HepG2 (cell line): ENCODE measurements at regions not wholly inside any gene's neighbourhood (a gene's known extent, or its start where the extent isn't known, plus 50 kb on each side); places are given as distances from the start of the nearest gene placed in this dataset.

Experiments
- ATAC-seq: fragments of 200-7000 bp; cut with Tn5 transposase; 3 replicates; pipeline ENCODE4 v1.9.1; 2020; ENCODE audit warnings: mild to moderate bottlenecking, moderate library complexity
- BruUV-seq: library from RNA; stranded (reverse); fragments of 400-500 nt; replicated peaks from 2 replicates; lab custom pipeline; 2021; lab: Mats Ljungman, UMichigan
- CTCF ChIA-PET: fragments of 300-600 bp; formaldehyde crosslinking; extraction: SDS; loops from one replicate; lab custom pipeline; 2021; ENCODE audit warnings: low total read pairs, inconsistent platforms, low intra/inter-chr PET ratio; lab: Yijun Ruan, JAX
- POLR2A ChIA-PET: fragments of 350-600 bp; sonication (Branson Sonifier 250); formaldehyde crosslinking; loops from one replicate; lab custom pipeline; 2020; ENCODE audit warnings: antibody characterized with exemption, inconsistent platforms; lab: Yijun Ruan, JAX
- DNase-seq: peaks from one replicate; pipeline ENCODE4 v3.0.0-alpha.2; 2015; ENCODE audit warnings: low spot score
- FAIRE-seq: peaks from 3 replicates; lab custom pipeline; 2011; peaks lifted over from hg19 to GRCh38; lab: Jason Lieb, UNC
- H2AFZ ChIP-seq: one replicate; pipeline ENCODE4 v1.6.1; 2011; ENCODE audit warnings: low read length, inconsistent platforms
- H3K27ac ChIP-seq: fragments of 300-600 bp; 3 replicates; pipeline ENCODE4 v1.8.0; 2011; ENCODE audit warnings: mixed run types, mild to moderate bottlenecking, mixed read lengths, low read length, inconsistent platforms; ENCODE audit not compliant: insufficient read depth; ENCODE audit errors: extremely low read length
- H3K27me3 ChIP-seq, 2 experiments: fragments of 200-600 bp in 1 of 2; 2 replicates in 1 of 2; 3 replicates in 1 of 2; pipeline versions ENCODE4 v1.6.0 to v1.8.0; 2011; ENCODE audit warnings: low read length in 2 of 2, mild to moderate bottlenecking in 2 of 2, moderate library complexity in 2 of 2, inconsistent platforms in 1 of 2; ENCODE audit not compliant: insufficient read depth in 2 of 2, control insufficient read depth in 1 of 2
- H3K36me3 ChIP-seq, 2 experiments: fragments of 200-600 bp in 1 of 2; replicated peaks in 1 of 2; 2 replicates in 1 of 2; 3 replicates in 1 of 2; pipeline versions ENCODE4 v1.5.1 to v1.8.0; 2011; ENCODE audit warnings: low read length in 2 of 2, inconsistent platforms in 1 of 2; ENCODE audit not compliant: insufficient read depth in 2 of 2, control insufficient read depth in 1 of 2
- H3K4me1 ChIP-seq: 2 replicates; pipeline ENCODE4 v1.5.1; 2012; ENCODE audit warnings: low read length, inconsistent platforms; ENCODE audit not compliant: insufficient read depth
- H3K4me2 ChIP-seq: 2 replicates; pipeline ENCODE4 v1.6.0; 2011; ENCODE audit warnings: low read depth, low read length, inconsistent platforms
- H3K4me3 ChIP-seq, 3 experiments: fragments of 200-600 bp in 1 of 3; sonication (generic), shearing (Covaris generic) in 1 of 3; replicated peaks in 1 of 3; 2 replicates each; pipeline ENCODE4 v1.5.1; 2011 to 2016; ENCODE audit warnings: low read length in 3 of 3, inconsistent platforms in 2 of 3, low read depth in 2 of 3, mild to moderate bottlenecking in 2 of 3, control low read depth in 1 of 3, mixed read lengths in 1 of 3; ENCODE audit not compliant: insufficient read depth in 1 of 3
- H3K79me2 ChIP-seq: one replicate; pipeline ENCODE4 v1.6.1; 2011; ENCODE audit warnings: low read length, inconsistent platforms; ENCODE audit not compliant: insufficient read depth
- H3K9ac ChIP-seq: 2 replicates; pipeline ENCODE4 v1.6.0; 2011; ENCODE audit warnings: mild to moderate bottlenecking, low read depth, low read length, inconsistent platforms; ENCODE audit not compliant: insufficient read depth
- H3K9me3 ChIP-seq: 2 replicates; pipeline ENCODE4 v1.5.1; 2012; ENCODE audit warnings: mild to moderate bottlenecking, low read length
- H4K20me1 ChIP-seq: 2 replicates; pipeline ENCODE4 v1.6.0; 2011; ENCODE audit warnings: inconsistent platforms, mild to moderate bottlenecking, low read length, moderate library complexity; ENCODE audit not compliant: insufficient read depth
- FLYWCH1 ChIP-seq: sonication (generic); formaldehyde crosslinking; IDR thresholded peaks from 2 replicates; pipeline ENCODE4 v1.8.1; 2023; ENCODE audit warnings: mild to moderate bottlenecking, missing genetic modification reagents
- KMT2A ChIP-seq: sonication (generic); formaldehyde crosslinking; IDR thresholded peaks from 2 replicates; pipeline ENCODE4 v1.4.0; 2020; ENCODE audit warnings: missing genetic modification reagents
- MIER2 ChIP-seq: IDR thresholded peaks from 2 replicates; pipeline ENCODE4 v1.6.1; 2016; ENCODE audit warnings: missing biosample characterization, missing genetic modification reagents
- PAXIP1 ChIP-seq: sonication (generic); formaldehyde crosslinking; conservative IDR thresholded peaks from 2 replicates; pipeline ENCODE4 v1.4.0; 2020; ENCODE audit warnings: mild to moderate bottlenecking, missing genetic modification reagents, moderate library complexity
- PHF8 ChIP-seq: sonication (generic); formaldehyde crosslinking; IDR thresholded peaks from 2 replicates; pipeline ENCODE4 v1.5.0; 2020; ENCODE audit warnings: missing genetic modification reagents
- RELA ChIP-seq: sonication (generic); formaldehyde crosslinking; IDR thresholded peaks from 2 replicates; pipeline ENCODE4 v1.4.0; 2020; ENCODE audit warnings: missing genetic modification reagents
- SUZ12 ChIP-seq: fragments of 150-350 bp; IDR thresholded peaks from 2 replicates; pipeline ENCODE4 v1.6.1; 2014; ENCODE audit warnings: low read depth, low read length
- ZBTB14 ChIP-seq: sonication (generic); formaldehyde crosslinking; IDR thresholded peaks from 2 replicates; pipeline ENCODE4 v1.4.0; 2020; ENCODE audit warnings: missing genetic modification reagents
- ZFAT ChIP-seq: sonication (generic); formaldehyde crosslinking; conservative IDR thresholded peaks from 2 replicates; pipeline ENCODE4 v1.8.1; 2023; ENCODE audit warnings: missing genetic modification reagents, inconsistent platforms
- ZNF251 ChIP-seq: sonication (generic); formaldehyde crosslinking; IDR thresholded peaks from 2 replicates; pipeline ENCODE4 v1.9.0; 2021; ENCODE audit warnings: mild to moderate bottlenecking, missing genetic modification reagents
- WGBS: methylation state at CpG from one replicate; pipeline ENCODE4 v1.1.6; 2017; ENCODE audit warnings: low lambda C conversion rate; 5-methylcytosine and 5-hydroxymethylcytosine counted together
- in situ Hi-C: cut with HindIII; loops from 2 replicates; pipeline ENCODE4 v1.10.0; 2017; ENCODE audit warnings: low pct_unique_long_range_greater_than_20kb; ENCODE audit not compliant: extremely low pct_ligation_motif_present
- intact Hi-C: fragments of 100-400 bp; cut with micrococcal nuclease; formaldehyde crosslinking; loops from one replicate; pipeline ENCODE4 v1.10.0; 2022; ENCODE audit not compliant: unreplicated experiment
- TF ChIP-seq, protein P1 (sequence below): sonication (generic); formaldehyde crosslinking; IDR thresholded peaks from 2 replicates; pipeline ENCODE4 v1.8.0; 2022; ENCODE audit warnings: missing genetic modification reagents, mild to moderate bottlenecking, moderate library complexity, borderline replicate concordance

- in situ Hi-C loops: no loop called here
- BruUV-seq: no TSS peak
These were observed 132.1 kb upstream of the FOXQ1 start for GRCh38 chr6:1179571-1180459.

GRCh38 chr6:1178590-1178989, 133.3 kb upstream of the FOXQ1 start:
- ChIA-PET POLR2A (interaction anchor here (1.0 to 2.4 kb wide), 3 partner anchors 89 to 134 kb away, joined by 3 to 10 read pairs (median 9); partner anchors contain the start of gene FOXQ1), CTCF (no interaction called here)
- Histone ChIP-seq H3K9me3 (no peaks in the 10 kb centered on the region), H3K4me2 (no peak overlapping the region), H4K20me1 (no peaks in the 10 kb centered on the region), H3K9ac (no peak overlapping the region), H3K4me1 (peaks cover 43% of the 10 kb centered on the region), H3K27ac (no peak overlapping the region), H2AFZ (no peak overlapping the region), H3K36me3 (peaks cover 5 to 19% of the 10 kb centered on the region in 2 experiments; a peak in 3 of 5 replicates), H3K27me3 (no peaks in the 10 kb centered on the region), H3K79me2 (no peaks in the 10 kb centered on the region), H3K4me3 (no peak overlapping the region)
- peak; percentile 84 for ATAC-seq
- intact Hi-C loops (no loop called here), in situ Hi-C loops (no loop called here)
- 41% methylated on average over 3 of the region's 3 CpGs for WGBS
- BruUV-seq: no TSS peak
- FAIRE-seq: peak; percentile 82
- DNase-seq: peak; percentile 76
- peak; percentile 75; the same call in 1 of the 2 replicates for TF ChIP-seq MIER2 (CRISPR knock-in tag)
- TF ChIP-seq ZNF251: no peak
- TF ChIP-seq, protein P1, sequence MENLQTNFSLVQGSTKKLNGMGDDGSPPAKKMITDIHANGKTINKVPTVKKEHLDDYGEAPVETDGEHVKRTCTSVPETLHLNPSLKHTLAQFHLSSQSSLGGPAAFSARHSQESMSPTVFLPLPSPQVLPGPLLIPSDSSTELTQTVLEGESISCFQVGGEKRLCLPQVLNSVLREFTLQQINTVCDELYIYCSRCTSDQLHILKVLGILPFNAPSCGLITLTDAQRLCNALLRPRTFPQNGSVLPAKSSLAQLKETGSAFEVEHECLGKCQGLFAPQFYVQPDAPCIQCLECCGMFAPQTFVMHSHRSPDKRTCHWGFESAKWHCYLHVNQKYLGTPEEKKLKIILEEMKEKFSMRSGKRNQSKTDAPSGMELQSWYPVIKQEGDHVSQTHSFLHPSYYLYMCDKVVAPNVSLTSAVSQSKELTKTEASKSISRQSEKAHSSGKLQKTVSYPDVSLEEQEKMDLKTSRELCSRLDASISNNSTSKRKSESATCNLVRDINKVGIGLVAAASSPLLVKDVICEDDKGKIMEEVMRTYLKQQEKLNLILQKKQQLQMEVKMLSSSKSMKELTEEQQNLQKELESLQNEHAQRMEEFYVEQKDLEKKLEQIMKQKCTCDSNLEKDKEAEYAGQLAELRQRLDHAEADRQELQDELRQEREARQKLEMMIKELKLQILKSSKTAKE (CRISPR knock-in tag): no peak
- peak; percentile 42; the same call in 1 of the 2 replicates for TF ChIP-seq KMT2A (CRISPR knock-in tag)
- peak; percentile 33; the same call in 1 of the 2 replicates for TF ChIP-seq PAXIP1
- no peak for TF ChIP-seq ZBTB14 (CRISPR knock-in tag)
- TF ChIP-seq FLYWCH1 (CRISPR knock-in tag): no peak
- TF ChIP-seq ZFAT: no peak

More at GRCh38 chr6:1179571-1180459, 132.1 kb upstream of the FOXQ1 start:
- no peak overlapping the region for H2AFZ ChIP-seq
- no peak overlapping the region for H3K27ac ChIP-seq
- intact Hi-C loops: loop anchor here (5.0 kb wide), 1 partner anchor 132 kb away; the partner anchor contains the start of gene FOXQ1
- H3K9ac ChIP-seq: no peak overlapping the region
- DNase-seq (no peak), ATAC-seq (no peak), FAIRE-seq (no peak)
- ChIA-PET POLR2A (interaction anchor here (2.4 kb wide), 1 partner anchor 88 kb away, joined by 9 read pairs; no protein-coding TSS in a partner anchor), CTCF (no interaction called here)
- no peaks in the 10 kb centered on the region for H3K79me2 ChIP-seq
- H3K4me3 ChIP-seq: no peak overlapping the region
- H4K20me1 ChIP-seq: no peaks in the 10 kb centered on the region
- WGBS: 95% methylated on average over 16 of the region's 16 CpGs
- H3K9me3 ChIP-seq: no peaks in the 10 kb centered on the region
- TF ChIP-seq SUZ12 (no peak), PHF8 (CRISPR knock-in tag) (peak; percentile 7; the same call in 1 of the 2 replicates), RELA (CRISPR knock-in tag) (no peak)
- peaks cover 56% of the 10 kb centered on the region for H3K4me1 ChIP-seq
- no peaks in the 10 kb centered on the region for H3K27me3 ChIP-seq
- H3K4me2 ChIP-seq: no peak overlapping the region
- H3K36me3 ChIP-seq: peaks cover 5 to 19% of the 10 kb centered on the region in 2 experiments; a peak in 3 of 5 replicates
